MCF 10A (cell line): ENCODE measurements at regions not wholly inside any gene's neighbourhood (a gene's known extent, or its start where the extent isn't known, plus 50 kb on each side); places are given as distances from the start of the nearest gene placed in this dataset.

Source experiments
- BruUV-seq: library from RNA; stranded (reverse); fragments of 400-500 nt; replicated peaks from 2 replicates; lab custom pipeline; 2021; lab: Mats Ljungman, UMichigan
- CTCF ChIA-PET: fragments of 300-600 bp; sonication (Branson Sonifier 250); formaldehyde crosslinking; extraction: SDS; loops from one replicate; lab custom pipeline; 2021; ENCODE audit warnings: antibody characterized with exemption, inconsistent platforms; lab: Yijun Ruan, JAX
- POLR2A ChIA-PET: fragments of 300-600, 350-650 bp; sonication (Branson Sonifier 250); formaldehyde crosslinking; extraction: SDS; loops from one replicate; lab custom pipeline; 2020; ENCODE audit warnings: antibody characterized with exemption, inconsistent platforms; lab: Yijun Ruan, JAX
- DNase-seq: peaks from one replicate; pipeline ENCODE4 v3.0.0-alpha.2; 2018; ENCODE audit not compliant: unreplicated experiment
- H3K27ac Mint-ChIP-seq: one replicate; pipeline ENCODE4 v1.8.0; 2022; ENCODE audit warnings: mild to moderate bottlenecking, low read depth, mixed read lengths; ENCODE audit not compliant: unreplicated experiment
- H3K27me3 Mint-ChIP-seq: one replicate; pipeline ENCODE4 v1.8.0; 2022; ENCODE audit warnings: mixed read lengths; ENCODE audit not compliant: insufficient read depth, unreplicated experiment
- H3K36me3 Mint-ChIP-seq: one replicate; pipeline ENCODE4 v1.8.0; 2022; ENCODE audit warnings: mild to moderate bottlenecking, moderate library complexity, mixed read lengths; ENCODE audit not compliant: insufficient read depth, unreplicated experiment
- H3K4me1 Mint-ChIP-seq: one replicate; pipeline ENCODE4 v1.8.0; 2022; ENCODE audit warnings: mixed read lengths; ENCODE audit not compliant: insufficient read depth, unreplicated experiment
- H3K4me3 Mint-ChIP-seq: one replicate; pipeline ENCODE4 v1.8.0; 2022; ENCODE audit warnings: mild to moderate bottlenecking, moderate library complexity, mixed read lengths; ENCODE audit not compliant: unreplicated experiment
- H3K9me3 Mint-ChIP-seq: one replicate; pipeline ENCODE4 v1.8.0; 2022; ENCODE audit warnings: mixed read lengths; ENCODE audit not compliant: unreplicated experiment
- intact Hi-C: fragments of 100-400 bp; cut with micrococcal nuclease; formaldehyde crosslinking; loops from 2 replicates; pipeline ENCODE4 v1.14.1; 2022
- TF ChIP-seq, protein P1 (sequence below): fragments of 200-600 bp; IDR thresholded peaks from one replicate; pipeline ENCODE4 v1.8.0; 2022; ENCODE audit warnings: antibody characterized with exemption, mild to moderate bottlenecking; ENCODE audit not compliant: unreplicated experiment

DNA sequence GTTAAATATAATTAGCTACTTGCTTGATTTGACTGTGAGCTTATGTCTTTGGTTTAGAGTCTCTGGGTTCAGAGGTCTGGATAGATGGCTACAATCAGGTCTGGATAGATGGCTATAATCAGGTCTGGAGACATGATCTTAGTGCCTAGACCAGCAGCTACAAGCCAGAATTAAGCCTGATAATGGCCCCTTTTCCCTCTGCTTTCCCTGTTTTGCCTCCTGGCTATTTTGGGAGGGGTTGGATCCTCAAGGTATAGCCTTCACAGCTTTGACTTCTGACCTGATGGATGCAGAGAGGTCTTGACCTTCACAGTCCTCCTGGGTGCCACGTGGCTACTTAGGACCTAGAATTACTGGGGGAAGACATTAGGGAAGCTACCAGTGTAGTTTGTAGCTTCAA, 877.7 kb downstream of the GALC start:
- no peaks in the 10 kb centered on the region for H3K9me3 Mint-ChIP-seq
- POLR2A ChIA-PET, result no interaction called here
- CTCF ChIA-PET, result interaction anchor here (0.6 to 0.7 kb wide), 3 partner anchors 79 to 714 kb away, joined by 3 read pairs; no protein-coding TSS in a partner anchor
- H3K4me1 Mint-ChIP-seq, result no peaks in the 10 kb centered on the region
- H3K4me3 Mint-ChIP-seq, result no peak overlapping the region
- no peaks in the 10 kb centered on the region for H3K27me3 Mint-ChIP-seq
- no peak overlapping the region for H3K27ac Mint-ChIP-seq
- TF ChIP-seq, protein P1, sequence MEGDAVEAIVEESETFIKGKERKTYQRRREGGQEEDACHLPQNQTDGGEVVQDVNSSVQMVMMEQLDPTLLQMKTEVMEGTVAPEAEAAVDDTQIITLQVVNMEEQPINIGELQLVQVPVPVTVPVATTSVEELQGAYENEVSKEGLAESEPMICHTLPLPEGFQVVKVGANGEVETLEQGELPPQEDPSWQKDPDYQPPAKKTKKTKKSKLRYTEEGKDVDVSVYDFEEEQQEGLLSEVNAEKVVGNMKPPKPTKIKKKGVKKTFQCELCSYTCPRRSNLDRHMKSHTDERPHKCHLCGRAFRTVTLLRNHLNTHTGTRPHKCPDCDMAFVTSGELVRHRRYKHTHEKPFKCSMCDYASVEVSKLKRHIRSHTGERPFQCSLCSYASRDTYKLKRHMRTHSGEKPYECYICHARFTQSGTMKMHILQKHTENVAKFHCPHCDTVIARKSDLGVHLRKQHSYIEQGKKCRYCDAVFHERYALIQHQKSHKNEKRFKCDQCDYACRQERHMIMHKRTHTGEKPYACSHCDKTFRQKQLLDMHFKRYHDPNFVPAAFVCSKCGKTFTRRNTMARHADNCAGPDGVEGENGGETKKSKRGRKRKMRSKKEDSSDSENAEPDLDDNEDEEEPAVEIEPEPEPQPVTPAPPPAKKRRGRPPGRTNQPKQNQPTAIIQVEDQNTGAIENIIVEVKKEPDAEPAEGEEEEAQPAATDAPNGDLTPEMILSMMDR, result no peak
- DNase-seq, result no peak
- intact Hi-C loops, result no loop called here
- H3K36me3 Mint-ChIP-seq, result no peaks in the 10 kb centered on the region
- no TSS peak for BruUV-seq

DNA sequence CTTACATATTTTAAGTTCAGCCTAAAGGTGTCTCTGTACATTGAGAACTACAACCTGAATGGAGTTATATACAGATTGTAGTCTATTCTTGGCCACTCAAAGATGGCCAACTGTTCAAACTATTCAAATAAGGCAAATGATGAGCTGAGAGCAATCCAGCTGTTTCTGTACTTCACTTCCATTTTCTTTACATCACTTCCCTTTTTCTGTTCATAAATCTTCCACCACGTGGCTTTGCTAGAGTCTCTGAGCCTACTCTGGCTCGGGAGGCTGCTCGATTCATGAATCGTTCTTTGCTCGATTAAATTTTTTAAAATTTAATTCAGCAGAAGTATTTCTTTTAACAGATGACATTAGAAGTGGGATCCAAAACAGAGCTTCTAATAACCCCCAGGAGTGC, 879.7 kb downstream of the GALC start:
- Mint-ChIP-seq H3K4me3 (no peak overlapping the region), H3K27ac (no peak overlapping the region), H3K27me3 (no peaks in the 10 kb centered on the region), H3K4me1 (peaks cover 11% of the 10 kb centered on the region), H3K9me3 (no peaks in the 10 kb centered on the region), H3K36me3 (no peaks in the 10 kb centered on the region)
- DNase-seq, result no peak
- POLR2A ChIA-PET, result interaction anchor here (0.7 to 0.8 kb wide), 2 partner anchors 193 to 1380 kb away, joined by 3 to 4 read pairs; no protein-coding TSS in a partner anchor
- TF ChIP-seq, protein P1, result no peak
- intact Hi-C loops, result no loop called here
- CTCF ChIA-PET, result interaction anchor here (0.6 to 1.2 kb wide), 3 partner anchors 419 to 503 kb away, joined by 3 to 5 read pairs (median 3); no protein-coding TSS in a partner anchor
- no TSS peak for BruUV-seq

DNA sequence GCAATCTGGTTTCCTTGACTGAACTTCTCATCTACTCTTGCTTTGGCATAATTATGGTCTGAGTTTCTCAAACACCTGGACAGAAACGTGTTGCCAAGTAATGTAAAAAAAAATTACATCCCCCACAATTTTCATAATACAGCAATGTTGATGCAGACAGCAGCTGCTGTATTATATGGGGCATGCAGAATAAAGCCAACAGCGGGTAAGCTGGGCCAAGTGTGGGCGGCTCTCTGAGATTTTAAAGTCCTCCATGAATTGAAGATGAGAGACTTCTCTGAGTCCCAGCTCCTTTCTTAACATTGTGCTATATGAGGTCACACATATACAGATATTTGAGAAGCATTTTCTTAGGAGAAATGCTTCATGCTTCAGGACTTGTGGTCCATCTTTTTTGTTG, 881.2 kb downstream of the GALC start:
- DNase-seq, result no peak
- POLR2A ChIA-PET, result no interaction called here

DNA sequence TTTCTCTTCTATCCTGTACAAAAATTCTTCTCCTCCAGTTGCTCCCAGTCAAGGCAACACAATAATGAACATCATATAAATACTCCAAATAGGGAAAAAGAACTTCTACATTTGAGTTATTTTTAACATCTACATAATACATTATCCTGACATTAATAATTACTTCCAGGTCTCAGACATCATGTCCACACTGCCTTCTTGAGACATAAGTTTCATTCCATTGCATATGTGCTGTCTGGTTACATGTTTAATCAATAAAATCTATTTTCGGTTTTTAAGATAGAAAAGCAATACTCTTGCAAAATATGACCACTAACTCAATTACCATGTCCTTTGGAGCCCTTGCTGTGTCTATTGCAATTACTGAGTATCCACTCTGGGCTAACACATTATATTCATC, 881.9 kb downstream of the GALC start:
- BruUV-seq, result no TSS peak
- no peaks in the 10 kb centered on the region for H3K9me3 Mint-ChIP-seq
- intact Hi-C loops, result no loop called here
- POLR2A ChIA-PET, result no interaction called here
- H3K27ac Mint-ChIP-seq, result no peak overlapping the region
- no peaks in the 10 kb centered on the region for H3K27me3 Mint-ChIP-seq
- peaks cover 11% of the 10 kb centered on the region for H3K4me1 Mint-ChIP-seq
- H3K36me3 Mint-ChIP-seq, result no peaks in the 10 kb centered on the region
- CTCF ChIA-PET, result no interaction called here
- no peak for DNase-seq
- TF ChIP-seq, protein P1, result no peak
- H3K4me3 Mint-ChIP-seq, result no peak overlapping the region

More for the DNA sequence above, 881.2 kb downstream of the GALC start:
- CTCF ChIA-PET, result interaction anchor here (0.5 kb wide), 1 partner anchor 23 kb away, joined by 4 read pairs; no protein-coding TSS in a partner anchor
- TF ChIP-seq, protein P1, result no peak
- Mint-ChIP-seq H3K9me3 (no peaks in the 10 kb centered on the region), H3K4me3 (no peak overlapping the region), H3K36me3 (no peaks in the 10 kb centered on the region), H3K27ac (no peak overlapping the region), H3K4me1 (peaks cover 11% of the 10 kb centered on the region), H3K27me3 (no peaks in the 10 kb centered on the region)
- intact Hi-C loops, result no loop called here
- BruUV-seq, result no TSS peak
